GM23338 (cell line): ENCODE measurements at regions not wholly inside any gene's neighbourhood (a gene's known extent, or its start where the extent isn't known, plus 50 kb on each side); places are given as distances from the start of the nearest gene placed in this dataset.

ENCODE experiments used
- ATAC-seq: fragments of 200-7000 bp; cut with Tn5 transposase; 3 replicates; pipeline ENCODE4 v1.9.1; 2020
- DNase-seq: peaks from one replicate; pipeline ENCODE4 v3.0.0-alpha.2; 2015; ENCODE audit warnings: low spot score
- H2AFZ ChIP-seq: fragments of 200-600 bp; sonication (generic); 2 replicates; pipeline ENCODE4 v1.8.0; 2016; ENCODE audit warnings: antibody characterized with exemption, mild to moderate bottlenecking, moderate library complexity
- H3F3A ChIP-seq: fragments of 200-600 bp; sonication (generic); replicated peaks from 2 replicates; pipeline ENCODE4 v1.8.0; 2017; ENCODE audit warnings: antibody characterized with exemption, mixed run types, low read depth
- H3K27ac ChIP-seq: fragments of 200-600 bp; sonication (generic); 2 replicates; pipeline ENCODE4 v1.6.1; 2016; ENCODE audit warnings: low read depth
- H3K27me3 ChIP-seq: fragments of 200-600 bp; sonication (generic); 2 replicates; pipeline ENCODE4 v1.8.0; 2016; ENCODE audit warnings: mild to moderate bottlenecking, mixed run types, moderate library complexity; ENCODE audit not compliant: insufficient read depth
- H3K36me3 ChIP-seq: fragments of 200-600 bp; sonication (generic); 2 replicates; pipeline ENCODE4 v1.8.0; 2016; ENCODE audit warnings: mild to moderate bottlenecking; ENCODE audit not compliant: insufficient read depth
- H3K4me1 ChIP-seq: fragments of 200-600 bp; sonication (generic); 2 replicates; pipeline ENCODE4 v1.8.0; 2016; ENCODE audit warnings: mild to moderate bottlenecking, moderate library complexity; ENCODE audit not compliant: insufficient read depth
- H3K4me2 ChIP-seq: fragments of 200-600 bp; sonication (generic); 2 replicates; pipeline ENCODE4 v1.7.1; 2017; ENCODE audit warnings: mixed run types
- H3K4me3 ChIP-seq: fragments of 200-600 bp; sonication (generic); 2 replicates; pipeline ENCODE4 v1.6.1; 2016; ENCODE audit warnings: mixed run types
- H3K79me2 ChIP-seq: fragments of 200-600 bp; sonication (generic); replicated peaks from 2 replicates; pipeline ENCODE4 v1.8.0; 2017; ENCODE audit warnings: mild to moderate bottlenecking; ENCODE audit not compliant: insufficient read depth
- H3K9me2 ChIP-seq: fragments of 200-600 bp; sonication (generic); 2 replicates; pipeline ENCODE4 v1.8.0; 2017; ENCODE audit not compliant: insufficient read depth
- H4K20me1 ChIP-seq: fragments of 200-600 bp; sonication (generic); replicated peaks from 2 replicates; pipeline ENCODE4 v1.8.0; 2017; ENCODE audit warnings: mild to moderate bottlenecking; ENCODE audit not compliant: insufficient read depth
- H3K27ac Mint-ChIP-seq: 2 replicates; pipeline ENCODE4 v1.8.0; 2020; ENCODE audit warnings: inconsistent platforms, mild to moderate bottlenecking, moderate library complexity, mixed read lengths
- H3K27me3 Mint-ChIP-seq: 3 replicates; pipeline ENCODE4 v1.8.0; 2022; ENCODE audit warnings: low read depth, mild to moderate bottlenecking, moderate library complexity, mixed read lengths, inconsistent platforms; ENCODE audit not compliant: insufficient read depth, poor library complexity
- H3K36me3 Mint-ChIP-seq: 3 replicates; pipeline ENCODE4 v1.8.0; 2021; ENCODE audit warnings: low read depth, mild to moderate bottlenecking, inconsistent platforms, moderate library complexity, mixed read lengths
- H3K4me1 Mint-ChIP-seq: 3 replicates; pipeline ENCODE4 v1.8.0; 2020; ENCODE audit warnings: mild to moderate bottlenecking, inconsistent platforms, mixed read lengths
- H3K4me3 Mint-ChIP-seq: 3 replicates; pipeline ENCODE4 v1.8.0; 2021; ENCODE audit warnings: moderate library complexity, mild to moderate bottlenecking, inconsistent platforms, mixed read lengths
- H3K9me3 Mint-ChIP-seq: 3 replicates; pipeline ENCODE4 v1.8.0; 2020; ENCODE audit warnings: moderate library complexity, mild to moderate bottlenecking, inconsistent platforms, mixed read lengths
- CREB1 ChIP-seq: fragments of 250-450 bp; sonication (Bioruptor Pico); IDR thresholded peaks from 2 replicates; pipeline ENCODE4 v1.5.0; 2020; ENCODE audit warnings: low read depth, mild to moderate bottlenecking, moderate library complexity
- CTCF ChIP-seq, 2 experiments: fragments of 200-600 bp in 1 of 2; sonication (generic) in 1 of 2; conservative IDR thresholded peaks; 2 replicates each; pipeline versions ENCODE4 v1.5.1 to v1.6.1; 2016 to 2017; ENCODE audit warnings: antibody characterized with exemption in 2 of 2, low read depth in 2 of 2, mild to moderate bottlenecking in 2 of 2, moderate library complexity in 1 of 2
- ETS1 ChIP-seq: IDR thresholded peaks from 2 replicates; pipeline ENCODE4 v1.6.1; 2016; ENCODE audit warnings: antibody characterized with exemption
- EZH2 ChIP-seq: fragments of 200-600 bp; sonication (generic); IDR thresholded peaks from one replicate; pipeline ENCODE4 v1.8.0; 2017; ENCODE audit warnings: antibody characterized with exemption, mild to moderate bottlenecking, low read depth; ENCODE audit not compliant: unreplicated experiment
- EZH2phosphoT487 ChIP-seq: fragments of 200-600 bp; sonication (generic); IDR thresholded peaks from one replicate; pipeline ENCODE4 v1.8.1; 2018; ENCODE audit warnings: antibody characterized with exemption; ENCODE audit not compliant: unreplicated experiment
- JUNB ChIP-seq: IDR thresholded peaks from one replicate; pipeline ENCODE4 v1.6.1; 2016; ENCODE audit warnings: antibody characterized with exemption; ENCODE audit not compliant: unreplicated experiment
- POLR2AphosphoS5 ChIP-seq: IDR thresholded peaks from 2 replicates; pipeline ENCODE4 v1.6.1; 2016; ENCODE audit warnings: antibody characterized with exemption, low read depth
- STAT1 ChIP-seq: IDR thresholded peaks from one replicate; pipeline ENCODE4 v1.6.1; 2016; ENCODE audit warnings: antibody characterized with exemption; ENCODE audit not compliant: unreplicated experiment
- ZNF114 ChIP-seq: fragments of 250-450 bp; sonication (Bioruptor Pico); IDR thresholded peaks from 2 replicates; pipeline ENCODE4 v1.5.0; 2020; ENCODE audit warnings: mild to moderate bottlenecking, moderate library complexity
- ZNF331 ChIP-seq: fragments of 250-450 bp; sonication (Bioruptor Pico); IDR thresholded peaks from 2 replicates; pipeline ENCODE4 v1.5.0; 2020; ENCODE audit warnings: low read depth, mild to moderate bottlenecking, moderate library complexity
- ZNF462 ChIP-seq: fragments of 250-450 bp; sonication (Bioruptor Pico); IDR thresholded peaks from 2 replicates; pipeline ENCODE4 v1.5.0; 2020; ENCODE audit warnings: mild to moderate bottlenecking, moderate library complexity
- TF ChIP-seq, protein P1 (sequence below): IDR thresholded peaks from one replicate; pipeline ENCODE4 v1.6.1; 2018; ENCODE audit warnings: antibody characterized with exemption; ENCODE audit not compliant: unreplicated experiment

DNA sequence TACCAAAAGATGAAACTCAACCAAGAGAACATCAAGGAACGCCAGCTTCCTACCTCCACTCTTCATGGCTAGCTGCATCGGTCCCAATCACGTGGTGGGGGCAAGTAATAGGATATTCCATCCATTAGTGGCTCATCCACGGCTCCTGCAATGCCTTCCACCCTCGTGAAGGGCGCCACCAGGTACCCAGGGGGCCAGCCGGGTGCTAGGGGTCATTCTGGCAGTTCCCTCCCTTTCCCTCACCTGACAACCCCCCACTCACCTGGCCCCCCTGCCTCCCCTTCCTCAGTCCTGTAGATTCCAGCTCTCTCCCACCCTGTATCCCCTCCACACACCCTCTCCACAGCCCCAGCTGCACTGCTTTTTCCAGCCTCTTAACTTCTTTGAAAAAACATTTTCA lies 161.9 kb downstream of the URI1 start (continued):
- no peak for TF ChIP-seq EZH2phosphoT487
- no peak for TF ChIP-seq CTCF (conservative IDR thresholded peaks at IDR 0.05; ENCODE audit: low read depth in 2 of 2)
- no peak for TF ChIP-seq CREB1 (CRISPR knock-in tag)
- TF ChIP-seq ETS1, result no peak

- no peaks in the 10 kb centered on the region for H3K79me2 ChIP-seq
- DNase-seq, result no peak
- no peaks in the 10 kb centered on the region for H3K4me1 ChIP-seq
- no peak overlapping the region for H3K4me3 ChIP-seq
- no peaks in the 10 kb centered on the region for H4K20me1 ChIP-seq
- Mint-ChIP-seq H3K27ac (no peak overlapping the region), H3K4me1 (peaks cover 2% of the 10 kb centered on the region; the same call in 1 of the 3 replicates), H3K36me3 (peaks cover 7% of the 10 kb centered on the region; the same call in 1 of the 3 replicates), H3K4me3 (no peak overlapping the region), H3K9me3 (peaks cover 5% of the 10 kb centered on the region), H3K27me3 (peaks cover 13% of the 10 kb centered on the region)
- H3F3A ChIP-seq, result no peaks in the 10 kb centered on the region
- H2AFZ ChIP-seq, result no peak overlapping the region
- H3K27me3 ChIP-seq, result no peaks in the 10 kb centered on the region
- H3K4me2 ChIP-seq, result no peak overlapping the region
- H3K36me3 ChIP-seq, result no peaks in the 10 kb centered on the region; the same call in 1 of the 2 replicates
- H3K9me2 ChIP-seq, result peaks cover 9% of the 10 kb centered on the region; the same call in 1 of the 2 replicates
- no peak overlapping the region for H3K27ac ChIP-seq
- no peak for ATAC-seq
- TF ChIP-seq EZH2phosphoT487, result no peak
- no peak for TF ChIP-seq ZNF114 (CRISPR knock-in tag)
- no peak for TF ChIP-seq STAT1
- no peak for TF ChIP-seq ETS1
- no peak for TF ChIP-seq EZH2
- no peak for TF ChIP-seq JUNB
- no peak for TF ChIP-seq POLR2AphosphoS5
- no peak for TF ChIP-seq ZNF331 (CRISPR knock-in tag)
- no peak for TF ChIP-seq ZNF462
- TF ChIP-seq, protein P1, sequence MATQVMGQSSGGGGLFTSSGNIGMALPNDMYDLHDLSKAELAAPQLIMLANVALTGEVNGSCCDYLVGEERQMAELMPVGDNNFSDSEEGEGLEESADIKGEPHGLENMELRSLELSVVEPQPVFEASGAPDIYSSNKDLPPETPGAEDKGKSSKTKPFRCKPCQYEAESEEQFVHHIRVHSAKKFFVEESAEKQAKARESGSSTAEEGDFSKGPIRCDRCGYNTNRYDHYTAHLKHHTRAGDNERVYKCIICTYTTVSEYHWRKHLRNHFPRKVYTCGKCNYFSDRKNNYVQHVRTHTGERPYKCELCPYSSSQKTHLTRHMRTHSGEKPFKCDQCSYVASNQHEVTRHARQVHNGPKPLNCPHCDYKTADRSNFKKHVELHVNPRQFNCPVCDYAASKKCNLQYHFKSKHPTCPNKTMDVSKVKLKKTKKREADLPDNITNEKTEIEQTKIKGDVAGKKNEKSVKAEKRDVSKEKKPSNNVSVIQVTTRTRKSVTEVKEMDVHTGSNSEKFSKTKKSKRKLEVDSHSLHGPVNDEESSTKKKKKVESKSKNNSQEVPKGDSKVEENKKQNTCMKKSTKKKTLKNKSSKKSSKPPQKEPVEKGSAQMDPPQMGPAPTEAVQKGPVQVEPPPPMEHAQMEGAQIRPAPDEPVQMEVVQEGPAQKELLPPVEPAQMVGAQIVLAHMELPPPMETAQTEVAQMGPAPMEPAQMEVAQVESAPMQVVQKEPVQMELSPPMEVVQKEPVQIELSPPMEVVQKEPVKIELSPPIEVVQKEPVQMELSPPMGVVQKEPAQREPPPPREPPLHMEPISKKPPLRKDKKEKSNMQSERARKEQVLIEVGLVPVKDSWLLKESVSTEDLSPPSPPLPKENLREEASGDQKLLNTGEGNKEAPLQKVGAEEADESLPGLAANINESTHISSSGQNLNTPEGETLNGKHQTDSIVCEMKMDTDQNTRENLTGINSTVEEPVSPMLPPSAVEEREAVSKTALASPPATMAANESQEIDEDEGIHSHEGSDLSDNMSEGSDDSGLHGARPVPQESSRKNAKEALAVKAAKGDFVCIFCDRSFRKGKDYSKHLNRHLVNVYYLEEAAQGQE, result no peak
Measured at GRCh38 chr19:30105316-30105715, 163.3 kb downstream of the URI1 start.
